ENCODE measurements at regions not wholly inside any gene's neighbourhood (a gene's known extent, or its start where the extent isn't known, plus 50 kb on each side); places are given as distances from the start of the nearest gene placed in this dataset.

- no peak for TF ChIP-seq CTCF (IDR thresholded peaks at IDR 0.05)
- TF ChIP-seq POLR2A (IDR thresholded peaks at IDR 0.05): no peak
Observed at GRCh38 chr9:38233343-38233742, 159.2 kb upstream of the ALDH1B1 start.
